K562 (cell line): ENCODE measurements at regions not wholly inside any gene's neighbourhood (a gene's known extent, or its start where the extent isn't known, plus 50 kb on each side); places are given as distances from the start of the nearest gene placed in this dataset.

Experiments used
- ATAC-seq: fragments of 200-7000 bp; cut with Tn5 transposase; 3 replicates; pipeline ENCODE4 v1.9.1; 2020; ENCODE audit warnings: moderate library complexity
- BruUV-seq: library from RNA; stranded (reverse); fragments of 400-500 nt; replicated peaks from 2 replicates; lab custom pipeline; 2021; lab: Mats Ljungman, UMichigan
- CTCF ChIA-PET: fragments of 300-600 bp; formaldehyde crosslinking; extraction: SDS; loops from one replicate; lab custom pipeline; 2021; ENCODE audit warnings: low intra/inter-chr PET ratio; lab: Yijun Ruan, JAX
- POLR2A ChIA-PET: fragments of 300-600, 350-650 bp; sonication (Branson Sonifier 250); formaldehyde crosslinking; extraction: SDS; loops from one replicate; lab custom pipeline; 2021; ENCODE audit warnings: antibody characterized with exemption, inconsistent platforms; lab: Yijun Ruan, JAX
- DNase-seq, 4 experiments: peaks; one replicate each; pipeline versions ENCODE4 v3.0.0 to v3.0.0-alpha.2; 2011 to 2018; ENCODE audit warnings: low spot score in 3 of 4, mixed read lengths in 3 of 4; ENCODE audit errors: extremely low read depth in 1 of 4
- FAIRE-seq: peaks from 2 replicates; lab custom pipeline; 2011; peaks lifted over from hg19 to GRCh38; lab: Jason Lieb, UNC
- H2AFZ ChIP-seq: 2 replicates; pipeline ENCODE4 v1.6.0; 2011; ENCODE audit warnings: low read depth, low read length, control low read depth, inconsistent platforms
- H3K27ac ChIP-seq: fragments of 200-600 bp; 3 replicates; pipeline ENCODE4 v1.8.0; 2011; ENCODE audit warnings: low read depth, mild to moderate bottlenecking, control low read depth, inconsistent platforms, low read length, moderate library complexity, mixed read lengths; ENCODE audit errors: extremely low read depth
- H3K27me3 ChIP-seq, 2 experiments: fragments of 300-600 bp in 1 of 2; 2 replicates in 1 of 2; 3 replicates in 1 of 2; pipeline versions ENCODE4 v1.6.0 to v1.8.0; 2011; ENCODE audit warnings: inconsistent platforms in 2 of 2, low read length in 2 of 2, mild to moderate bottlenecking in 1 of 2, mixed read lengths in 1 of 2, moderate library complexity in 1 of 2; ENCODE audit not compliant: control insufficient read depth in 2 of 2, insufficient read depth in 2 of 2
- H3K36me3 ChIP-seq: fragments of 300-600 bp; 3 replicates; pipeline ENCODE4 v1.8.0; 2011; ENCODE audit warnings: mild to moderate bottlenecking, low read length, inconsistent platforms; ENCODE audit not compliant: control insufficient read depth, insufficient read depth
- H3K4me1 ChIP-seq, 2 experiments: fragments of 200-600 bp in 1 of 2; replicated peaks in 1 of 2; 2 replicates in 1 of 2; 3 replicates in 1 of 2; pipeline versions ENCODE4 v1.5.1 to v1.8.0; 2011; ENCODE audit warnings: inconsistent platforms in 2 of 2, low read length in 2 of 2, mild to moderate bottlenecking in 1 of 2, mixed read lengths in 1 of 2, moderate library complexity in 1 of 2; ENCODE audit not compliant: control insufficient read depth in 2 of 2, insufficient read depth in 2 of 2
- H3K4me2 ChIP-seq: 2 replicates; pipeline ENCODE4 v1.6.1; 2011; ENCODE audit warnings: low read length, control low read depth, inconsistent platforms, mixed read lengths; ENCODE audit not compliant: insufficient read depth
- H3K4me3 ChIP-seq: fragments of 200-600 bp; sonication (generic), shearing (Covaris generic); 2 replicates; pipeline ENCODE4 v1.5.1; 2016; ENCODE audit warnings: control low read depth, inconsistent platforms
- H3K79me2 ChIP-seq: fragments of 200-600 bp; 3 replicates; pipeline ENCODE4 v1.8.0; 2011; ENCODE audit warnings: low read length, inconsistent platforms; ENCODE audit not compliant: control insufficient read depth, insufficient read depth
- H3K9ac ChIP-seq, 2 experiments: 2 replicates each; pipeline versions ENCODE4 v1.6.0 to v1.6.1; 2011; ENCODE audit warnings: low read depth in 2 of 2, low read length in 2 of 2, control low read depth in 1 of 2, inconsistent platforms in 1 of 2, mild to moderate bottlenecking in 1 of 2, mixed read lengths in 1 of 2; ENCODE audit not compliant: insufficient read depth in 1 of 2
- H3K9me1 ChIP-seq: one replicate; pipeline ENCODE4 v1.6.0; 2011; ENCODE audit warnings: inconsistent platforms, mild to moderate bottlenecking, low read length, moderate library complexity; ENCODE audit not compliant: control insufficient read depth, insufficient read depth
- H3K9me3 ChIP-seq: replicated peaks from 2 replicates; pipeline ENCODE4 v1.5.1; 2011; ENCODE audit warnings: low read depth, low read length, inconsistent platforms; ENCODE audit not compliant: control insufficient read depth, insufficient read depth
- H4K20me1 ChIP-seq: replicated peaks from 2 replicates; pipeline ENCODE4 v1.6.1; 2011; ENCODE audit warnings: low read length, inconsistent platforms, mixed read lengths; ENCODE audit not compliant: control insufficient read depth, insufficient read depth
- BCOR ChIP-seq: fragments of 450-650 bp; IDR thresholded peaks from 2 replicates; pipeline ENCODE4 v1.6.1; 2016
- KLF13 ChIP-seq: fragments of 450-650 bp; IDR thresholded peaks from 2 replicates; pipeline ENCODE4 v1.6.1; 2016; ENCODE audit warnings: missing genetic modification characterization, low read depth, mild to moderate bottlenecking, missing compliant biosample characterization, moderate library complexity, borderline replicate concordance
- L3MBTL2 ChIP-seq: fragments of 450-650 bp; IDR thresholded peaks from 2 replicates; pipeline ENCODE4 v1.6.1; 2016; ENCODE audit warnings: mild to moderate bottlenecking, moderate library complexity
- LCOR ChIP-seq: sonication (generic); formaldehyde crosslinking; IDR thresholded peaks from 2 replicates; pipeline ENCODE4 v1.8.0; 2022; ENCODE audit warnings: mild to moderate bottlenecking, missing genetic modification reagents
- NR2C2 ChIP-seq, 2 experiments: fragments of 200-800 bp in 1 of 2; sonication (Bioruptor generic) in 1 of 2; sonication (generic) in 1 of 2; formaldehyde crosslinking in 1 of 2; IDR thresholded peaks; 2 replicates each; pipeline versions ENCODE4 v1.6.1 to v1.8.0; 2016 to 2022; ENCODE audit warnings: mild to moderate bottlenecking in 1 of 2, missing compliant biosample characterization in 1 of 2, missing genetic modification characterization in 1 of 2, missing genetic modification reagents in 1 of 2
- NR4A1 ChIP-seq, 2 experiments: fragments of 250-450 bp in 1 of 2; fragments of 450-650 bp in 1 of 2; sonication (Bioruptor Pico) in 1 of 2; IDR thresholded peaks; 2 replicates each; pipeline versions ENCODE4 v1.4.0 to v1.6.1; 2016 to 2020; ENCODE audit warnings: mild to moderate bottlenecking in 2 of 2, missing compliant biosample characterization in 1 of 2, missing genetic modification characterization in 1 of 2, moderate library complexity in 1 of 2
- RBFOX2 ChIP-seq: fragments of 200-400 bp; formaldehyde crosslinking; IDR thresholded peaks from 2 replicates; pipeline ENCODE4 v1.6.1; 2017; ENCODE audit warnings: low read depth, mild to moderate bottlenecking, low read length, moderate library complexity
- RBM15 ChIP-seq: fragments of 200-400 bp; formaldehyde crosslinking; IDR thresholded peaks from 2 replicates; pipeline ENCODE4 v1.6.1; 2018; ENCODE audit warnings: mild to moderate bottlenecking, low read length, moderate library complexity; ENCODE audit not compliant: insufficient read depth
- SNIP1 ChIP-seq: fragments of 450-650 bp; IDR thresholded peaks from 2 replicates; pipeline ENCODE4 v1.7.1; 2017; ENCODE audit warnings: low read depth, mild to moderate bottlenecking
- SRSF9 ChIP-seq: fragments of 200-400 bp; formaldehyde crosslinking; IDR thresholded peaks from 2 replicates; pipeline ENCODE4 v1.6.1; 2017; ENCODE audit warnings: low read depth, low read length, borderline replicate concordance
- TFE3 ChIP-seq: fragments of 450-650 bp; formaldehyde crosslinking; IDR thresholded peaks from 2 replicates; pipeline ENCODE4 v1.4.0; 2020; ENCODE audit warnings: mild to moderate bottlenecking, mixed read lengths
- WGBS: fragments of 100-300 bp; shearing (Covaris generic); methylation state at CpG from one replicate; pipeline ENCODE4 v1.1.6; 2016; ENCODE audit warnings: low coverage, mixed read lengths; ENCODE audit not compliant: insufficient coverage; ENCODE audit errors: missing lambda C conversion rate; 5-methylcytosine and 5-hydroxymethylcytosine counted together
- in situ Hi-C: fragments of 300-500 bp; cut with MboI; formaldehyde crosslinking; loops from 4 replicates; pipeline ENCODE4 v1.15.0; 2018; ENCODE audit warnings: inconsistent platforms, mixed read lengths
- intact Hi-C: fragments of 100-400 bp; cut with micrococcal nuclease; formaldehyde crosslinking; loops from 2 replicates; pipeline ENCODE4 v1.14.2; 2022
- TF ChIP-seq, protein P1 (sequence below), 2 experiments: IDR thresholded peaks in 1 of 2; conservative IDR thresholded peaks in 1 of 2; 2 replicates each; pipeline ENCODE4 v1.6.1; 2016; ENCODE audit warnings: low read depth in 2 of 2, mild to moderate bottlenecking in 1 of 2, missing compliant biosample characterization in 1 of 2, missing genetic modification characterization in 1 of 2, moderate library complexity in 1 of 2
- TF ChIP-seq, protein P2 (sequence below), 3 experiments: fragments of 200-800 bp in 1 of 3; fragments of 250-450 bp in 1 of 3; fragments of 450-650 bp in 1 of 3; sonication (Bioruptor Pico) in 1 of 3; sonication (Bioruptor generic) in 1 of 3; formaldehyde crosslinking in 1 of 3; IDR thresholded peaks; 2 replicates each; pipeline versions ENCODE4 v1.6.1 to v1.8.0; 2016 to 2022; ENCODE audit warnings: mild to moderate bottlenecking in 2 of 3, missing genetic modification characterization in 2 of 3, missing compliant biosample characterization in 1 of 3, moderate library complexity in 1 of 3

DNA sequence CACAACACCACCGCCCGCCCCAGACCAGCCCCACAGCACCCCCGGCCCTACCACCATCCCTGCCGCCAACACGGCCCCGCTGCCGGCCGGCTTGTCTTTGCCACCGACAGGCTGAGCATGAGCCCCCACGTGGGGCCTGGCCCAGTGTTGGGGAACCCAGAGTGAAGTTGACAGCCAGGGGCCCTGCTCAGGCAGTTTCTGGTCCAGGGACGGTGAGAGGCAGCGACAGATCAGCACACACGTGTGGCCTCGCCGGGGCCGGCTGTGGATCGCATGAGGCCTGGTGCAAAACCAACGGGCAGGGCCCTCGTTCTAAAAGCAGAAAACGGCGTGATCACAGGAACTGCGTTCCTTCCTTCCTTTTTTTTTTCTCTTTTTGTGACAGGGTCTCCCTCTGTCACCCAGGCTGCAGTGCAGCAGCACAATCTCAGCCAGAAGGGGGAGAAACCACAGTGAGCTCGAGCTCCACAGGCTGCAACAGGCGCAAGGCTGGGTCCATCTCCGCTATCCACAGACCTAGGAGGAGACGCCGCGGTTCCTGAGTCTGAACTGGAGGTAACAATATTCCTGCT lies 50.5 kb upstream of the FBRSL1 start:
- Histone ChIP-seq H3K4me2 (no peak overlapping the region), H2AFZ (no peak overlapping the region), H3K4me3 (no peak overlapping the region), H3K36me3 (no peaks in the 10 kb centered on the region), H4K20me1 (0 out of 2 replicates have a peak, but pooled peaks cover 5% of the 10 kb centered on the region), H3K9me1 (no peaks in the 10 kb centered on the region), H3K27ac (no peak overlapping the region), H3K79me2 (no peaks in the 10 kb centered on the region), H3K9ac (no peak overlapping the region), H3K27me3 (peaks cover 28 to 77% of the 10 kb centered on the region in 2 experiments), H3K9me3 (no peaks in the 10 kb centered on the region), H3K4me1 (peaks cover 0 to 31% of the 10 kb centered on the region in 2 experiments; a peak in 2 of 5 replicates)
- no peak for FAIRE-seq
- 39% methylated on average over 25 of the region's 28 CpGs for WGBS
- POLR2A ChIA-PET, result no interaction called here
- ATAC-seq, result peak; percentile 53; the same call in 2 of the 3 replicates
- intact Hi-C loops (no loop called here), in situ Hi-C loops (no loop called here)
- CTCF ChIA-PET, result no interaction called here
- no TSS peak for BruUV-seq
- no peak for DNase-seq
- TF ChIP-seq NR2C2 (CRISPR knock-in tag; IDR thresholded peaks at IDR 0.05) (no peak), NR2C2 (tag; IDR thresholded peaks at IDR 0.05) (no peak), KLF13 (no peak), TFE3 (CRISPR knock-in tag) (no peak), LCOR (CRISPR knock-in tag) (no peak), RBFOX2 (no peak), RBM15 (no peak), BCOR (no peak), L3MBTL2 (no peak), SRSF9 (no peak), SNIP1 (no peak), NR4A1 (CRISPR knock-in tag; IDR thresholded peaks at IDR 0.05) (no peak), NR4A1 (tag; IDR thresholded peaks at IDR 0.05) (no peak)
- TF ChIP-seq, protein P1, sequence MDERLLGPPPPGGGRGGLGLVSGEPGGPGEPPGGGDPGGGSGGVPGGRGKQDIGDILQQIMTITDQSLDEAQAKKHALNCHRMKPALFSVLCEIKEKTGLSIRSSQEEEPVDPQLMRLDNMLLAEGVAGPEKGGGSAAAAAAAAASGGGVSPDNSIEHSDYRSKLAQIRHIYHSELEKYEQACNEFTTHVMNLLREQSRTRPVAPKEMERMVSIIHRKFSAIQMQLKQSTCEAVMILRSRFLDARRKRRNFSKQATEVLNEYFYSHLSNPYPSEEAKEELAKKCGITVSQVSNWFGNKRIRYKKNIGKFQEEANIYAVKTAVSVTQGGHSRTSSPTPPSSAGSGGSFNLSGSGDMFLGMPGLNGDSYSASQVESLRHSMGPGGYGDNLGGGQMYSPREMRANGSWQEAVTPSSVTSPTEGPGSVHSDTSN (CRISPR knock-in tag; IDR thresholded peaks at IDR 0.05; ENCODE audit: low read depth), result no peak
- TF ChIP-seq, protein P1 (tag; conservative IDR thresholded peaks at IDR 0.05; ENCODE audit: low read depth), result no peak
- TF ChIP-seq, protein P2, sequence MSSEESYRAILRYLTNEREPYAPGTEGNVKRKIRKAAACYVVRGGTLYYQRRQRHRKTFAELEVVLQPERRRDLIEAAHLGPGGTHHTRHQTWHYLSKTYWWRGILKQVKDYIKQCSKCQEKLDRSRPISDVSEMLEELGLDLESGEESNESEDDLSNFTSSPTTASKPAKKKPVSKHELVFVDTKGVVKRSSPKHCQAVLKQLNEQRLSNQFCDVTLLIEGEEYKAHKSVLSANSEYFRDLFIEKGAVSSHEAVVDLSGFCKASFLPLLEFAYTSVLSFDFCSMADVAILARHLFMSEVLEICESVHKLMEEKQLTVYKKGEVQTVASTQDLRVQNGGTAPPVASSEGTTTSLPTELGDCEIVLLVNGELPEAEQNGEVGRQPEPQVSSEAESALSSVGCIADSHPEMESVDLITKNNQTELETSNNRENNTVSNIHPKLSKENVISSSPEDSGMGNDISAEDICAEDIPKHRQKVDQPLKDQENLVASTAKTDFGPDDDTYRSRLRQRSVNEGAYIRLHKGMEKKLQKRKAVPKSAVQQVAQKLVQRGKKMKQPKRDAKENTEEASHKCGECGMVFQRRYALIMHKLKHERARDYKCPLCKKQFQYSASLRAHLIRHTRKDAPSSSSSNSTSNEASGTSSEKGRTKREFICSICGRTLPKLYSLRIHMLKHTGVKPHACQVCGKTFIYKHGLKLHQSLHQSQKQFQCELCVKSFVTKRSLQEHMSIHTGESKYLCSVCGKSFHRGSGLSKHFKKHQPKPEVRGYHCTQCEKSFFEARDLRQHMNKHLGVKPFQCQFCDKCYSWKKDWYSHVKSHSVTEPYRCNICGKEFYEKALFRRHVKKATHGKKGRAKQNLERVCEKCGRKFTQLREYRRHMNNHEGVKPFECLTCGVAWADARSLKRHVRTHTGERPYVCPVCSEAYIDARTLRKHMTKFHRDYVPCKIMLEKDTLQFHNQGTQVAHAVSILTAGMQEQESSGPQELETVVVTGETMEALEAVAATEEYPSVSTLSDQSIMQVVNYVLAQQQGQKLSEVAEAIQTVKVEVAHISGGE (CRISPR knock-in tag; IDR thresholded peaks at IDR 0.05), result no peak
